ENCODE measurements at regions not wholly inside any gene's neighbourhood (a gene's known extent, or its start where the extent isn't known, plus 50 kb on each side); places are given as distances from the start of the nearest gene placed in this dataset.

GRCh38 chr9:129548571-129549135 is 72.2 kb downstream of the C9orf50 start:
- TF ChIP-seq CTCF (IDR thresholded peaks at IDR 0.05) (no peak), POLR2A (IDR thresholded peaks at IDR 0.05) (no peak)
